ENCODE measurements at regions not wholly inside any gene's neighbourhood (a gene's known extent, or its start where the extent isn't known, plus 50 kb on each side); places are given as distances from the start of the nearest gene placed in this dataset.

- DNase-seq = no peak
Observed at GRCh38 chr4:159503236-159504008, 400.5 kb downstream of the RAPGEF2 start.

GRCh38 chr4:159504684-159505083 is 401.8 kb downstream of the RAPGEF2 start:
- no peak for DNase-seq

DNA sequence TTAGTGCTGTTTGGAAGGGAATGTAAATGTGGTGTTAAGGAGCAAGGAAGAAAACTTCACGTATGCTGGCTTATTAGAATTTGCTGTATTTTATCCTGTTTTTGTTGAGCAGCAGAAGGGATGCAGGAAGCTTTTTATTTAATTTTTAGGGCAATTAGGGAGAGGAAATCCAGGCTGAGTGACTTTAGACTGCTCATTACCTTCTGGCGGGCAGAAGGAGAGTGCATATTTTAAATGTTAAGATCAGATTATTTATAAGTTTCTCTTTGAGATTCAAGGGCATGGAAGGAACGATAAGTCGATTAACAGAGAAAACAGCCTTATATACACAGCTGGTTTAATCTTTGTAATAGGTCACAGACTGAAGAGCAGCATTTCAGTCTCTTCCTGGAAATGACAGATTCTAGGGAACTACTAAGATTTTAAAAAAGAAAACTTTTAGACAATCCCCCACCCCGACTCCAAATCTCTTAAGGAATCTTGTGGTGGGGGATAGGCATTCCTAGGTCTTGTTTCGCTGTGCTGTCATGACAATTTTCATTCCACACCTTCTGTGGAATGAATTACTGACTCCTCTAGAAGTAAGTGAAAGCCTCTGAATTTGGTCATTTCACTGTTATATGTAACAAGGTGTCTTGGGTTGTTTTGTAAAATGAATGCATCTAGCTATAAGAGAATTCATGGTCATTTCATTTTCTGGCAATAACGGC is 402.5 kb downstream of the RAPGEF2 start:
- no peak for DNase-seq

GRCh38 chr4:159506801-159507517 is 404.1 kb downstream of the RAPGEF2 start:
- no peak for DNase-seq

DNA sequence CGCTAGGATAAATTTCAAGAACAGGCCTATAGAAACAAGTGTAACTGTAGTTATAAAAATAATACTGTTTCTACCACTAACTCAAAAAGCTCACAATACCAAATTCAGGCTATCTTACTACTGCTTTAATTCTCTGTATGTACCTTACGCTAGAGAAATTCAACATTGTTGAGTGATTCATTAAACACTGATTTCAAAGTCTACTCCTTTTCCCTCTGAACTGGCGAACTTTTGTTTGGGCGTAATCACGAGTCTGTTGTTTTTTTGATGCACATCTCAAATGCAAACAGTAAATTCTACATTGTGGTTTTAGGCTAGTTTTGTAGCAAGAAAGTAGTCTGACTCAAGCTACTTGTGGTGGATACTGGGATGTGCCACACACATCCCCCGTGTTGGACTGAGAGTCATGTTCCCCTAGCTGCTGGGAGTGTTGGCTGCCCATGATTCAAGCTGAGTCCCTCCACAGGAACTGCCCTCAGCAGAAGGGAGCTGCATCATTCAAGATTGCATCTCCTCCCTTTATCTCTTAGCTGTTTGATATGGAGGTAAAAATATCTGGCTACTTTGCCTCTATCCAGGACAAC is 406.1 kb downstream of the RAPGEF2 start:
- DNase-seq = no peak

- DNase-seq = no peak
Observed at GRCh38 chr4:159512348-159512747, 409.5 kb downstream of the RAPGEF2 start.

- DNase-seq = no peak
Observed at GRCh38 chr4:159515314-159516025, 412.6 kb downstream of the RAPGEF2 start.

- DNase-seq = no peak
Observed at GRCh38 chr4:159516556-159517140, 413.8 kb downstream of the RAPGEF2 start.

DNA sequence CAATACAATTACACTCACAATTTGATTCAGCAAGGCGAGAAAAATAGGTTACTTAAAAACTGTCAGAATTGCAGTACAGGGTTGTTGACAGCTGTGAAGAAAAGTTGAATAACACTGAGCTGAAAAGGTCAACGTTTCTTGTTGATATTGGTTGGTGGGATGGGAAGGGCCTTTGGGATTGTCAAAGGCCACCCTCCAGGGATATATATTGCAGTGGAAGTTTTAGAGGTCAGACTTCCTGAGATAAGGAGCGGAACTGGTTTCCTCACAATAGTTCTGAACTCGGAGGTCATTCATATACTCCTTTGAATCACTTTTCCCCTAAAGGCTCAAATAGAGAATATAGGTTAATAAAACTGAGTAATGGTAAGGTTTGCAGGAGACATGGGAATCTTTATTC is 417.2 kb downstream of the RAPGEF2 start:
- no peak for DNase-seq

GRCh38 chr4:159526172-159526571 is 423.3 kb downstream of the RAPGEF2 start:
- DNase-seq = no peak

GRCh38 chr4:159534655-159535054 is 431.8 kb downstream of the RAPGEF2 start:
- DNase-seq = no peak

DNA sequence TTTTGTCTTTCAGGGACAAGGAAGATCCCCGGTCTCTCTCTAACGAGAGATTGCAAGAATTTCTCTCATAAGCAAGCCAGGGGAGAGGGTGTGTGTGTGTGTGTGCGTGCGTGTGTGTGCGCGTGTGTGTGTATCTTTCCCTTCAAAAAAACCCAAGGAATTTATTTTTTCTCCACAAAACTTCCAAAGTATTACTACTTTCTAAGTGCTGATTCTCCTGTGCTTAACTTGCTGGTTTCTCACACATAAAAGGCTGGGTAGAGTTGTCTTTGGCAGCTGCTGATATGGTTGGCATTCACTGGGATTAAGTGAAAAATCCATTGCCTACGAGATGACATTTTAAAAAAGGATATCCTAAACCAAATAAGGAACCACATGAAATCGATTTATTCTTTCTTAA is 435.7 kb downstream of the RAPGEF2 start:
- DNase-seq = no peak

GRCh38 chr4:159540038-159540437 is 437.2 kb downstream of the RAPGEF2 start:
- no peak for DNase-seq

DNA sequence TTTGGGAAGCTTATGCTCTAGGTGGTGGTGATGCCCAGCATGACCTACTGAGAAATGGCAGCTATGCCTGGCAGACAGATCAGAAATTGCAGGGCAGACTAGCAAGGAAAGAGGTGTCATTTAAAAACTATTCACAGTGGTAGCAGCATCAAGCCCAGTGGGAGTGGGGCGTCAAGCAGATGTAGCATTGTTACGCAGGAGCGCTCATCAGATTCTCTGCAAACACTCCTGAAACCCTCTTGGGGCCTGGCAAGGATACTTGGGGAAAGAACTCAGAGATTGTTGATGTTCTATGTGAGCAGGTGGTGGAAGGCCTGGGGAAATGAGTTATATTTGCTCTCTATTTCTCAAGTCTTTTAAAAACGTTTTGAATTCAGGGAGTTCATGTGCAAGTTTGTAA is 437.6 kb downstream of the RAPGEF2 start:
- DNase-seq = no peak

GRCh38 chr4:159541143-159541542 is 438.3 kb downstream of the RAPGEF2 start:
- DNase-seq = no peak

DNA sequence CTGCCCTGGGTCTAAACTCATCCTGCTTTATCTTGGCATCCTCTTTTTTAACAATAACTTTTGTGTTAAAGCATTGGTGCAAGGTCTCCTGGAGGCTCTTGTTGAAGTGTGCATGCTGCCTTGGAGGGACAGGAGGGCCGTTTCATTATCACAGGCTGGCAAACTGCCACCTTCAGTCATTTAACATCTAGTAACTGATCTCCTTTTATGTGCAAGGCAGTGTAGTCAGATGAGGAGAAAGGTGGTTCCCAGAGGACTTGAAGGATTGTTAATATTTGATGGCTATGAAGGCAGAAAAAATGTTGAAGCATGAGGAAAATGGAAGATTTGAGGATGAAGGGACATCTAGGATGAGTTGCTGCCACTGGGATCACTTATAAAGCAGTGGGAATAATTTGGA is 439.4 kb downstream of the RAPGEF2 start:
- no peak for DNase-seq

- no peak for DNase-seq
Observed at GRCh38 chr4:159543831-159544230, 441.0 kb downstream of the RAPGEF2 start.

DNA sequence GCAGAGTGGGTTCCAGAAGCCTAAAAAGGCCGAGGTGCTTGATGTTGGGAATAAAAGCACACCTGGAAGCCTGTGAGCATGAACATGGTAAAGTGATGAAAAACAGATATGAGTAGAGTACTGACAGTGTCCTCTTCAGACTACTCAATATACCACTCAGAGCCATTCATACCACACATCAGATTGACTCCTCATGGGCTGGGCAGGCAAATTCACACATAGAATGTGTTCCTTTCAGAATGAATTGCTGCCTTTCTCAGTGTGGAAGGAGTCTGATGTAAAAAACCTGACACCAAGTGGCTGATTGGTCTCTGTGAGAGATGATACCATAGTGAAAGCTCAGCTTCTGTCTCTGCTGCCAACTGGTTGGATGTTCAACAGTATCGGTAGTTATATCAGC is 442.7 kb downstream of the RAPGEF2 start:
- no peak for DNase-seq

- DNase-seq = no peak
Observed at GRCh38 chr4:159547645-159548308, 444.9 kb downstream of the RAPGEF2 start.

DNA sequence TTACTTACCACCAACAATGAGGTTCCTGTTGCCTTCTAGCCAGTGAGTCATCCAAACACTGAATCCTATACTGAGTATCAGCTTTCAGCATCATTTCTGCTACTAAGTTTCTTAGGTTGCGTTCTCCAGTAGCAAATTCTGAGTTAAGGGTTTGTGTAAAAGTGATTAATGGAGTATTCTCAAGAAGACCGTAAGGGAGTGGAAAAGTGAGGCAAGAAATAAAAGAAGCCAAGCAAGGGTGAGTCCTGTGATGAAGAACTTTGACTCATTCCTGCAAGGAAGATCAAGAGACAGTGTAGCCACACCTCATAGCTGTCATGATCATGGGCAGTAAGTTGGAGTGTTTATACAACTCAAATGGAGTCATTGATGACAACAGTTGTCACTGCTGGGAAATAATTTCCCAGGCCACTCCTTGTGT is 446.2 kb downstream of the RAPGEF2 start:
- DNase-seq = no peak

DNA sequence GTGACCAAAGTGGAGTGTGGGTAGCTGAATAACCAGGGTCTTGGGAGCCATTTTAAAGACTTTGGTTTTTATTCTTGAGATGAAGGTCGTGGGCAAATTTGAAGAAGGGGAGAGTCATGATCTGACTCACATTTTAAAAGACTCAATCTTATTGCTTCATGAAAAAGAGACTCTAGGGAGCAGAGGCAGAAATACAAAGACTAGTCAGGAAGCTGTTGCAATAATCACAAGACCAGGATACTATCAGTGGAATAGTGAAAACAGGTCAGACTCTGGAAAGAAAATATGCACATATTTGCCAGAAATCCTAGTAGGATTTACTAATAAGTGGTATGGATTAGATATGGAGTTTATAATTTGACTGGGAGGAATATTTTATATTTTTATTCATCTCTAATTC is 448.4 kb downstream of the RAPGEF2 start:
- DNase-seq = no peak
